ENCODE measurements at regions not wholly inside any gene's neighbourhood (a gene's known extent, or its start where the extent isn't known, plus 50 kb on each side); places are given as distances from the start of the nearest gene placed in this dataset.

- peak; percentile 91 for DNase-seq
These were observed 61.7 kb downstream of the KCNJ2 start for GRCh38 chr17:70230850-70231640.

- no peak for DNase-seq
These were observed 63.1 kb downstream of the KCNJ2 start for GRCh38 chr17:70232466-70232865.

GRCh38 chr17:70235252-70235651, 65.9 kb downstream of the KCNJ2 start:
- DNase-seq, result no peak

GRCh38 chr17:70238228-70238627, 68.9 kb downstream of the KCNJ2 start:
- no peak for DNase-seq

GRCh38 chr17:70238646-70239045, 69.3 kb downstream of the KCNJ2 start:
- no peak for DNase-seq

GRCh38 chr17:70239391-70239826, 70.1 kb downstream of the KCNJ2 start:
- no peak for DNase-seq

- DNase-seq, result no peak
These were observed 71.7 kb downstream of the KCNJ2 start for GRCh38 chr17:70241071-70241470.

GRCh38 chr17:70242781-70243437, 73.6 kb downstream of the KCNJ2 start:
- no peak for DNase-seq

GRCh38 chr17:70251706-70252105, 82.4 kb downstream of the KCNJ2 start:
- DNase-seq, result no peak

- DNase-seq, result peak; percentile 71
These were observed 85.6 kb downstream of the KCNJ2 start for GRCh38 chr17:70254735-70255460.

- no peak for DNase-seq
These were observed 87.4 kb downstream of the KCNJ2 start for GRCh38 chr17:70256751-70257150.

GRCh38 chr17:70258465-70258864, 89.1 kb downstream of the KCNJ2 start:
- no peak for DNase-seq

GRCh38 chr17:70259400-70259799, 90.1 kb downstream of the KCNJ2 start:
- no peak for DNase-seq

GRCh38 chr17:70261170-70261569, 91.8 kb downstream of the KCNJ2 start:
- DNase-seq, result no peak

GRCh38 chr17:70265471-70265870, 96.1 kb downstream of the KCNJ2 start:
- DNase-seq, result peak; percentile 67

- DNase-seq, result peak; percentile 83
These were observed 97.1 kb downstream of the KCNJ2 start for GRCh38 chr17:70266394-70266793.

GRCh38 chr17:70268383-70268782, 99.1 kb downstream of the KCNJ2 start:
- no peak for DNase-seq

- DNase-seq, result no peak
These were observed 101.2 kb downstream of the KCNJ2 start for GRCh38 chr17:70270554-70270953.

- DNase-seq, result no peak
These were observed 101.9 kb downstream of the KCNJ2 start for GRCh38 chr17:70271200-70271599.

GRCh38 chr17:70271672-70272071, 102.3 kb downstream of the KCNJ2 start:
- DNase-seq, result no peak

- DNase-seq, result no peak
These were observed 104.9 kb downstream of the KCNJ2 start for GRCh38 chr17:70274255-70274654.

GRCh38 chr17:70276906-70277305, 107.6 kb downstream of the KCNJ2 start:
- DNase-seq, result no peak

- DNase-seq, result no peak
These were observed 109.6 kb downstream of the KCNJ2 start for GRCh38 chr17:70278844-70279462.
